Ovary (tissue), 3 donors: ENCODE measurements at regions not wholly inside any gene's neighbourhood (a gene's known extent, or its start where the extent isn't known, plus 50 kb on each side); places are given as distances from the start of the nearest gene placed in this dataset.

Source experiments
- CTCF ChIP-seq, 3 donors: fragments of 450-650 bp in 2 of 3; fragments of 200-600 bp in 1 of 3; IDR thresholded peaks; one replicate each; pipeline versions ENCODE4 v1.5.1 to v1.8.0; 2016 to 2022; ENCODE audit warnings: antibody characterized with exemption in 3 of 3, mild to moderate bottlenecking in 1 of 3
- EP300 ChIP-seq: sonication (generic); formaldehyde crosslinking; IDR thresholded peaks from one replicate; pipeline ENCODE4 v1.6.1; 2017; ENCODE audit warnings: antibody characterized with exemption
- POLR2A ChIP-seq: fragments of 450-650 bp; IDR thresholded peaks from one replicate; pipeline ENCODE4 v1.6.1; 2017; ENCODE audit warnings: antibody characterized with exemption, mild to moderate bottlenecking, moderate library complexity
- donor health status: DM: no; HTN: no; CAD: no.

GRCh38 chr5:41638685-41639084, 128.3 kb upstream of the PLCXD3 start:
- TF ChIP-seq POLR2A = no peak
- no peak for TF ChIP-seq EP300
- TF ChIP-seq CTCF (IDR thresholded peaks at IDR 0.05) = no peak
